Epithelial cell of prostate (primary cell): ENCODE measurements at regions not wholly inside any gene's neighbourhood (a gene's known extent, or its start where the extent isn't known, plus 50 kb on each side); places are given as distances from the start of the nearest gene placed in this dataset.
"Not testable (repeated sequence)": the region's sequence is repeated elsewhere in the genome, so short reads cannot be mapped to it uniquely, and the experiment has no call there.

Experiments used
- DNase-seq: peaks from one replicate; pipeline ENCODE4 v3.0.0-alpha.2; 2011; ENCODE audit warnings: low read depth, low spot score
- H3K27ac ChIP-seq: fragments of 450-650 bp; 2 replicates; pipeline ENCODE4 v1.5.1; 2017; ENCODE audit warnings: mild to moderate bottlenecking

GRCh38 chr4:176616151-176616550 lies 176.6 kb downstream of the VEGFC start:
- no peak overlapping the region for H3K27ac ChIP-seq
- DNase-seq: no peak

GRCh38 chr4:176618138-176618537 lies 174.6 kb downstream of the VEGFC start:
- H3K27ac ChIP-seq: no peak overlapping the region
- DNase-seq: no peak

- H3K27ac ChIP-seq: no peak overlapping the region
- DNase-seq: no peak
These were observed 173.3 kb downstream of the VEGFC start for GRCh38 chr4:176619430-176619829.

GRCh38 chr4:176622251-176622948 lies 170.3 kb downstream of the VEGFC start:
- DNase-seq: no peak

GRCh38 chr4:176624983-176625610 lies 167.6 kb downstream of the VEGFC start:
- DNase-seq, H3K27ac ChIP-seq: not testable (repeated sequence)

More at GRCh38 chr4:176622251-176622948, 170.3 kb downstream of the VEGFC start:
- H3K27ac ChIP-seq: no peak overlapping the region

GRCh38 chr4:176627916-176628315 lies 164.8 kb downstream of the VEGFC start:
- DNase-seq: no peak
- no peak overlapping the region for H3K27ac ChIP-seq

- DNase-seq: no peak
- H3K27ac ChIP-seq: no peak overlapping the region
These were observed 161.1 kb downstream of the VEGFC start for GRCh38 chr4:176631611-176632010.
